ENCODE measurements at regions not wholly inside any gene's neighbourhood (a gene's known extent, or its start where the extent isn't known, plus 50 kb on each side); places are given as distances from the start of the nearest gene placed in this dataset.

GRCh38 chr9:126166291-126166690 lies 160.3 kb upstream of the MVB12B start:
- no peak overlapping the region for H3K27ac ChIP-seq
- TF ChIP-seq CTCF (conservative IDR thresholded peaks at IDR 0.05) (no peak), ZFX (IDR thresholded peaks at IDR 0.05) (no peak)

- no peak overlapping the region for H3K27ac ChIP-seq
- TF ChIP-seq ZFX (IDR thresholded peaks at IDR 0.05) (no peak), CTCF (conservative IDR thresholded peaks at IDR 0.05) (no peak)
Measured at GRCh38 chr9:126166866-126167265, 159.8 kb upstream of the MVB12B start.

DNA sequence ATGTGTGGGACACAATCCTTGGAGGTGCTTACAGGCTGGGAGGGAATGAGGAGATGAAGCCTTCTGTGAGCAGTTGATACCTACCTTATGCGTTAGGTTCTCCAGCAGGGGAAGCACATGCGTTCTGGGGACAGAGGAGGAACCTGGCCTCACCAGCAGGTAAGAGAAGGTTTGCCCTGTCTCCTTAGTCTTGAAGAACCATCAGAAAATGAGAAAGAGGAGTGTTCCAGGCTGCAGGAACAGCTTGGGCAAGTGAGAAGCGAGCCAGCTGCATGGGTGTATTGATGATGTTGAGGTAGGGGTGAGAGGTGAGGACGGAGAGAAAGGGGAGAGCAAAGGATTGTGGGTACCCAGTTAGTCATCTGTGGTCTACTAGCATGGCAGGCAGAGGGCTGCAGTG lies 156.9 kb upstream of the MVB12B start:
- TF ChIP-seq ZFX (IDR thresholded peaks at IDR 0.05), result no peak
- TF ChIP-seq CTCF (conservative IDR thresholded peaks at IDR 0.05), result no peak
- H3K27ac ChIP-seq, result no peak overlapping the region

DNA sequence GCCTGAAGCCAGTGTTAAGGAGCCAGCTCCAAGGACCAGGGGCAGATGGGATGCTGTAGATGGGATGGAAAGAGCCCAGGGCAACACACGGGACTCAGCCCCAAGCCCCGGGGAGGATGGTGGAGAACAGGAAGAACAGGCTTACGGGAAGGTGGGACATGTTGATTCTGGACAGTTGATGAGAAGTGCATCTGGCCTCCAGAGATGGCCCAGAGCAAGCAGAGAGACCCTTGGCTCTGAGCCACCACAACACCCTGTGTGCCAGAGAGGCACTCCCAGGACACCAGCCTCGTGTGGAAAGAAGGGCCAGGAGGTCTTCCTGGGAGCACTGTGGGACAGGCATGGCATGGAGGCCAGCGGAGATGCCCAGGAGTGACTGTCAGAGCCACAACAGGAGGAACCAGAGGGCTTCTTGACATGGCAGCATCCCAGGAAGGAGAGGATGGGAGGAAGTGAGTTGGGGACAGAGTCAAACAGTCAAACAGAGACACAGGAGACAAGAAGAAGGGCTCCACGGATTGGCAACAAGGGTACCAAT lies 156.3 kb upstream of the MVB12B start:
- TF ChIP-seq ZFX (IDR thresholded peaks at IDR 0.05) (no peak), CTCF (conservative IDR thresholded peaks at IDR 0.05) (no peak)
- no peak overlapping the region for H3K27ac ChIP-seq

DNA sequence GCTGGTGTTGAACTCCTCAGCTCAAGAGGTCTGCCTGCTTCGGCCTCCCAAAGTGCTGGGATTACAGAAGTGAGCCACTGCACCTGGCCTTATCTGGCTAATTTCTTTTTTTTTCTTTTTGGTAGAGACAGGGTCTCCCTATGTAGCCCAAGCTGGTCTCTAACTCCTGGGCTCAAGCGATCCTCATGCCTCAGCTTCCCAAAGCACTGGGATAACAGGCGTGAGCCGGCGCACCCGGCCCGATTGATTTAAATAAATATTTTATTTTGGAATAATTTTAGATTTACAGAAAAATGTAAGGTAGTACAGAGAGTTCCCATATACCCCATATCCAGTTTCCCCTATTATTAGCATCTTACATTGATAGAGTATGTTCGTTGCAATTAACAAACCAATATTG lies 155.0 kb upstream of the MVB12B start:
- H3K27ac ChIP-seq, result no peak overlapping the region
- no peak for TF ChIP-seq ZFX (IDR thresholded peaks at IDR 0.05)
- TF ChIP-seq CTCF (conservative IDR thresholded peaks at IDR 0.05), result no peak

DNA sequence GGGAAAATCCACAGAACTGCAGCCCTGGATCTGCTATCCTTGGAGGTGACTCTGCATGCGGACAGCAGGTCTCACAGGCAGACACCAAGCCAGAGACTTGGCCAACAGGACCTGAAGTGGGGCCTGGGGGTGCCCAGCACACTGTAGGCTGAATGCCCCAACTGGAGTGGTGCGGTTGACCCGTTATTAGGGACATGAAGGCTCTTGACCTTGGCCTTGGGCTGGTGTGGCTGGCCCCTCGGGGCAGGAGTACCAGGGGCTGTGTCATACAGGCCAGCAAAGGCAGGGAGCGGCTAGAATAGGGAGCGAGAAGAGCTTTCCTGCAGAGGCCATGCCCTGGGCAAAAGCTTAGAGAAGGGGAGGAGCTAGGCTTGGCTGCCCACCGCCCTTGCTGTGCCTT lies 153.2 kb upstream of the MVB12B start:
- H3K27ac ChIP-seq, result no peak overlapping the region
- no peak for TF ChIP-seq ZFX (IDR thresholded peaks at IDR 0.05)
- no peak for TF ChIP-seq CTCF (conservative IDR thresholded peaks at IDR 0.05)

- no peak overlapping the region for H3K27ac ChIP-seq
- TF ChIP-seq ZFX (IDR thresholded peaks at IDR 0.05), result no peak
- no peak for TF ChIP-seq CTCF (conservative IDR thresholded peaks at IDR 0.05)
Measured at GRCh38 chr9:126173929-126174328, 152.7 kb upstream of the MVB12B start.

Data from C4-2B (cell line).